Neutrophil (primary cell): ENCODE measurements at regions not wholly inside any gene's neighbourhood (a gene's known extent, or its start where the extent isn't known, plus 50 kb on each side); places are given as distances from the start of the nearest gene placed in this dataset.

Source experiments
- H3K27ac ChIP-seq: fragments of 200-600 bp; sonication (generic); 2 replicates; pipeline ENCODE4 v1.5.1; 2016; ENCODE audit warnings: mild to moderate bottlenecking, moderate library complexity
- H3K27me3 ChIP-seq: fragments of 200-600 bp; sonication (generic); 2 replicates; pipeline ENCODE4 v1.6.0; 2016; ENCODE audit warnings: mild to moderate bottlenecking
- H3K36me3 ChIP-seq: fragments of 200-600 bp; sonication (generic); 2 replicates; pipeline ENCODE4 v1.5.1; 2017
- H3K4me1 ChIP-seq, 2 experiments: fragments of 200-600 bp in 1 of 2; sonication (generic) in 1 of 2; 1 replicate in 1 of 2; 2 replicates in 1 of 2; pipeline versions ENCODE4 v1.5.1 to v1.6.1; 2013 to 2016; ENCODE audit warnings: low read depth in 1 of 2, low read length in 1 of 2, mild to moderate bottlenecking in 1 of 2, moderate library complexity in 1 of 2; ENCODE audit not compliant: control insufficient read depth in 1 of 2, insufficient read depth in 1 of 2
- H3K4me3 ChIP-seq, 2 experiments: fragments of 200-600 bp in 1 of 2; sonication (generic) in 1 of 2; 1 replicate in 1 of 2; 2 replicates in 1 of 2; pipeline ENCODE4 v1.5.1; 2013 to 2016; ENCODE audit warnings: low read depth in 1 of 2, low read length in 1 of 2, mild to moderate bottlenecking in 1 of 2, moderate library complexity in 1 of 2
- H3K9me3 ChIP-seq: fragments of 200-600 bp; sonication (generic); 2 replicates; pipeline ENCODE4 v1.5.1; 2016
- CTCF ChIP-seq: fragments of 200-600 bp; sonication (generic); IDR thresholded peaks from 2 replicates; pipeline ENCODE4 v1.5.1; 2016; ENCODE audit warnings: antibody characterized with exemption

GRCh38 chr10:78212060-78212785 lies 178.6 kb downstream of the RPS24 start:
- Histone ChIP-seq H3K9me3 (no peaks in the 10 kb centered on the region), H3K27me3 (peaks cover 21% of the 10 kb centered on the region), H3K27ac (no peak overlapping the region), H3K4me1 (peaks cover 0 to 5% of the 10 kb centered on the region in 2 experiments), H3K4me3 (no peak overlapping the region), H3K36me3 (no peaks in the 10 kb centered on the region)
- TF ChIP-seq CTCF: no peak

- peaks cover 0 to 8% of the 10 kb centered on the region in 2 experiments for H3K4me1 ChIP-seq
- peaks cover 25% of the 10 kb centered on the region for H3K27me3 ChIP-seq
Observed at GRCh38 chr10:78212786-78213175, 179.1 kb downstream of the RPS24 start.

GRCh38 chr10:78214955-78215354 lies 181.3 kb downstream of the RPS24 start:
- Histone ChIP-seq H3K4me3 (no peak overlapping the region), H3K27me3 (peaks cover 25% of the 10 kb centered on the region), H3K9me3 (no peaks in the 10 kb centered on the region), H3K27ac (no peak overlapping the region), H3K4me1 (peaks cover 0 to 8% of the 10 kb centered on the region in 2 experiments), H3K36me3 (no peaks in the 10 kb centered on the region)
- no peak for TF ChIP-seq CTCF

More at GRCh38 chr10:78212786-78213175, 179.1 kb downstream of the RPS24 start:
- TF ChIP-seq CTCF: no peak
- H3K36me3 ChIP-seq: no peaks in the 10 kb centered on the region
- H3K4me3 ChIP-seq: no peak overlapping the region
- H3K27ac ChIP-seq: no peak overlapping the region
- no peaks in the 10 kb centered on the region for H3K9me3 ChIP-seq

- no peaks in the 10 kb centered on the region for H3K36me3 ChIP-seq
- peaks cover 25% of the 10 kb centered on the region for H3K27me3 ChIP-seq
- no peak overlapping the region for H3K27ac ChIP-seq
- no peaks in the 10 kb centered on the region for H3K9me3 ChIP-seq
- H3K4me3 ChIP-seq: no peak overlapping the region
- TF ChIP-seq CTCF: no peak
- peaks cover 0 to 8% of the 10 kb centered on the region in 2 experiments for H3K4me1 ChIP-seq
Observed at GRCh38 chr10:78215645-78216044, 182.0 kb downstream of the RPS24 start.

- H3K36me3 ChIP-seq: no peaks in the 10 kb centered on the region
- H3K4me3 ChIP-seq: no peak overlapping the region
- H3K4me1 ChIP-seq: peaks cover 0 to 8% of the 10 kb centered on the region in 2 experiments
- H3K27ac ChIP-seq: no peak overlapping the region
- H3K27me3 ChIP-seq: peaks cover 25% of the 10 kb centered on the region
- H3K9me3 ChIP-seq: no peaks in the 10 kb centered on the region
- no peak for TF ChIP-seq CTCF
Observed at GRCh38 chr10:78217336-78217735, 183.7 kb downstream of the RPS24 start.
